HG03575 (cell line): ENCODE measurements at regions not wholly inside any gene's neighbourhood (a gene's known extent, or its start where the extent isn't known, plus 50 kb on each side); places are given as distances from the start of the nearest gene placed in this dataset.

Experiments
- ATAC-seq: cut with Tn5 transposase; IDR thresholded peaks from one replicate; pipeline ENCODE4 v1.9.1; 2021; ENCODE audit not compliant: unreplicated experiment, insufficient number of reproducible peaks, low FRiP score; ENCODE audit errors: extremely low read depth

DNA sequence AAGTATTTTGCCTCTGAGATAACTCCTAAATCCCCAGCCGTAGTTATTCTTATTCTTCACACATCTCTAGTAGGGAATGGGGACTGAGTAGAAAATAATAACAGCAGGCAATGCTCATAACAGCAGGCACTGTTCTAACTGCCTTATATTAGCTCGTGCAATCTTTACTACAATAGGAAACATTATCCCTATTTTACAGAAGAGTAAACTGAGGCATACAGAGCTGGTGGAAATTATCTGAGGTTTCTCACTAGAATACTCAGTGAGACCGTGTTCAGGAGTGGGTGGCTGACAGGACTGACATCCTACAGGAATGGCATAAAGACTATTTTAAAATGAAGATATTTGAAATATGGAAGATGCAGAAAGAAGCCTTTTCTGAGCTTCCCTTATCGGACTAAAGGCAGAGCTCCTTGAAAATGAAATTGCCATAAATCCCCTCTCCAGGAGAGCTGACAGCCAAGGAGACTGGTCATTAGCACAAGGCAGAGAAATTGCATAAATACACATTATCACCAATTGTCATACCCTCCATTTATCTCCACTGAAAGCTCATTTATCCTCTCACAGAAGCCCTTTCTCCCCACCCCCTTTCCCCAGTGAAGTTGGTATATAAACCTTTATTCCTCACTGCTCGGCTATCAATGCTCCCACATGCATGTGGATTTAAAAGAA lies 93.9 kb downstream of the RASSF10 start:
- no peak for ATAC-seq

GRCh38 chr11:13103962-13104554 lies 94.9 kb downstream of the RASSF10 start:
- no peak for ATAC-seq

DNA sequence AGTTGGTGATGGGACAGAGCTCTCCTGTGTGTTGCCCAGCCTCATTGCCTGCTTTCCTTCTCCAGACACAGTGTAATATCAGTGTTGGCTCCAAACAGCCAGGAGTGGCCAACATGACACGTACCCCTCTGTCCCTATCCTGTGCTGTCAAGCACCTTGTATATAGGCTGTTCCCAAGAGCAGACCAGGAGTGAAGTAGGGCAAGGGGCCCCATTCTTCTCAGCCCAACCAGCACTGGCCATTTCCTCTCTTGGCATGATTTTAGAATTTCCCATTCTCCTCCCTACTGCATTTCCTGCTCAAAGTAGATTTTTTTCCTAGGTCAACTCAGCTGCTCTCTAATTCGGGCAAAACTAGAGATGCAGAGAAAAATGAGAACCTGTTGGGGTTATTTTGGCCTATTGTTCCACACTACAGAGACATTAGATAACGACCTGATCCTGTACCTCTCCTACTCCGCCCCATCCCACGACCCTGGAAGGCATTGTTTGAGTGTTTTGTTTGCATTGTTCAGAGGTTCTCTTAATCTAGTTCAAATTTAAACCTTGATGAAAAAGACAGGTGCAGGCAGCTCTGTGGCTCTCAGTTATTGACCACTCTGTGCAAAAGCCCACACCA lies 95.6 kb downstream of the RASSF10 start:
- no peak for ATAC-seq

DNA sequence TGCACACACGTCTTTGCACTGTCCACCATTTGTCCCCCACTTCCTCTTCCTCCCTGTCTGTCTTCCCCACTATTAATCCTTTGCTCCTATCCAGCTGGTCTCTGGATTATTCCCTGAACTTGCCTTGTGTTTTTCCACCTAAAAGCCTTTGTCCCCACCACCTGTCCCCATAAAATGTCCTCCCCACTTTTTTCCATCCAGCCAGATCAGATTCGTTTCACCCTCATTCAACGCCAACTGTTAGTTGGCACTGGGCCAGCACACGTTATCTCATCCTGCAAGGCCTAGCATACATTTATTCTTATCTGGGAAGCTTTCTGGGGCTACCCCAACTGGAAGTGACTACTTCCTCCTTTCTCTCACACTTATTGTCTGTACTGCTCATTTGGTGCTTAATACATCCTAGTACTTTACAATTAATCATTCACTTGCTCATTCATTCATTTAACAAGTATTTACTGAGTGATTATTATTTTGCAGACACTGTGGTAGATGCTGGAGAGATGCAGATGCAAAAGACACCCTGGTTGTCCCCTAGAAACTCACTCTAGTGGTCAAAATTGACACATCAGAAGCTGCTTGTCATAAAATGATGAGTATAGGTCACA lies 96.2 kb downstream of the RASSF10 start:
- no peak for ATAC-seq

DNA sequence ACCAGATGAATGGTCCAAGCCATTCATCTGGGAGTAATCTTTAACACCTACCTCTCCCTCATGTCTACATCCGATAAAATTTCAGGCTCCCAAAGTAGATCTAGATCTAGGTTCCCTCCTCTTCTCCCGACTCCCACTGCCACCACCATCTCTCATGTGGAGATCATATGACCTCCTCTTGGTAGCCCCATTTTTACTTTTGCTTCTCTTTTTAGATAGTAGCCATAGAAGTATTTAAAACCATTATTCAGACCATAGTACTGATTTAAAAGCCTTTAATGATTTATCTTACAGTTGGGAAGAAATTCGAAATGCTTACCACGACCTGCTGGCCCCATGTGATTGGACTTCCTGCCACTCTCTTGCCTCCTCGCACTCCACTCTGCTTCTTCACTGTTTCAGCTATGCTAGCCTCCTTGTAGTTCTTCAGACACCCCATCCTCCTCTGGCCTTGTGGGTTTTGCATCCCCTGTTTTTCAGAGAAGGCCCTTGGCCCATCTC lies 98.5 kb downstream of the RASSF10 start:
- no peak for ATAC-seq

GRCh38 chr11:13108416-13108815 lies 99.3 kb downstream of the RASSF10 start:
- no peak for ATAC-seq

GRCh38 chr11:13109616-13110015 lies 100.5 kb downstream of the RASSF10 start:
- no peak for ATAC-seq

DNA sequence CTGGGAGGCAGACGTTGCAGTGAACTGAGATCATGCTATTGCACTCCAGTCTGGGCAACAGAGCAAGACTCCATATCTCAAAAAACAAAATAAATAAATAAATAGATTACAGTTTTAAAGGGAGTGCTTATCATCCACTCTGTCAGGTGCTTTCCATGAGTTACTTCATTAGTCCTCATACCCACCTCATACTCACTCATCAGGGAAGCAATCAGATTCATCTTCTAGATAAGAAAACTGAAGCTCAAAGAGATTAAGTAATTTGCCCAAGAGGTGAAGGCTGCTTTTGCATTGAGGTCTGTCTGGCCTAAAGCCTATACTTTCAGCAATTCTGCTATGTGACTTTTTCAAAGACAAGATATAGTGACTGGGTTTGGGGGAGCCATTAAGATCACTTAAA lies 101.0 kb downstream of the RASSF10 start:
- no peak for ATAC-seq

GRCh38 chr11:13110929-13111812 lies 102.1 kb downstream of the RASSF10 start:
- ATAC-seq: no peak

DNA sequence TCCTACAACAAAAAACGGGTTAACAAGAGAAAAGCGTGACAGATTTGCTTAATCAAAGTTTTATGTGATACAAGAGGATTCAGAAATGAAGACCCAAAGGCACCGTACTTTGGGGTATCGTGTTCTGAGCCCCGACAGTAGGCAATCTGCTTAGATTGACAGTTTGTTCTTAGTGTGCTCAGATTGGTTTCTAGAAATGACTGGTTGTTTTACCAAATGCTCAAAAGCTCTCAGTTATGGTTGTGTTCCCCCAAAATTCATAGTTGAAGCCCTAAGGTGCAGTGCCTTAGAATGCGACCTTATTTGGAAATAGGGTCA lies 102.7 kb downstream of the RASSF10 start:
- ATAC-seq: no peak

DNA sequence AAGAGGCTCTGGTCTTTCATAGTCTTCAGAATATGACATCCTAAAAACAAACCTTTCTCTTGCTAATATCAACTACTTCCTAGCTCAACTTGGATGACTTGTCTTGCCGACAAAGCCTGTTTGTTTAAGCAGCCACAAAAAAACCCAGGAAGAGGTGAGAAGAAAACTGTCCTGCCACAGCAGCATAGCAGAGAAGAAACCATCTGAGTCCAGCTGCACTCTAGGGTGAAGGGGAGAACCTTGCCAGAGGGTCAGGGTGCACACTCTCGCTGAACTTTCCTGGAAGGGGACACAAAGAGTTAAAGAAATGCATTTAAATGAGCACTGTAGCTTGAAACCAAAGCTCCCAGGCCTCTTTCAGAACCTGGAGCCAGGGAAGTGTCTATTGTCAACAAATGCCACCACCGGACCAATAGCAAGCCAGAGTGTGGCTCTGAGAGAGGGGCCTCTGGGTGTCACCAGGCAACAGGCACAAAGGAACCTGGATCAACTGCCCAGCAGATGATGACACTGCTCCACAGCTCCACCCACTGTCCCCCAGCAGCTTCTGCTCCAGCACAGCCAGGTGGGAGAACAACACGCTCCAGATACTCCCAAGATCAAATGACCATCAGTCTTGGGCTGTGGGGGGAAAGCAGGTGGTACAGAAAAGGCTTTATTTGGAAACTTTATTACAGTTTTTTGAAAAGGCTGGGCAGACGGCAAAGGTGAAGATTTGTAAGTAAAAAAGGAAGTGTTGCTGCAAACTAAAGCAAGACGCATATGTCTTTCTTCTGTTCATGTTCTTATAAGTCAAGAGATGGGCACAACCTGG lies 105.7 kb downstream of the RASSF10 start:
- ATAC-seq: peak; percentile 60

- no peak for ATAC-seq
Observed at GRCh38 chr11:13115380-13115675, 106.2 kb downstream of the RASSF10 start.

DNA sequence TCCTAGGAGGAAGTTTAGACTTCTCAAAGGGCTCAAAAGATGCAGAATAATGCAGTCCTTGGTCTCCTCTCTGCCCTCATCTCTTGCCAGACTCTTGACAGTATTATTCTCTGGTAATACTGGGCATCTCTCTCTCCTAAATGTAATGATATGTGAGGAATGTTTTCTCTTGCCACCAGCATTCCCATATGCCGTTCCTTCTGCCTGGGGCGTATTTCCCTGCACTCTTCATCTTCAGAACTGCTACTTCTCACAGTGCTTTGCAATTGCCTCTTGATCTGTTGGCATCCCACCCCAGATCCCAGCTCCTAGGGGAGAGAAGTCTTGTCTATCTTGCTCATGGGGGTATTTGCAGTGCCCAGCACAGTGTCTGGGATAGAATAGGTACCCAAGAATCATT lies 107.4 kb downstream of the RASSF10 start:
- ATAC-seq: no peak

DNA sequence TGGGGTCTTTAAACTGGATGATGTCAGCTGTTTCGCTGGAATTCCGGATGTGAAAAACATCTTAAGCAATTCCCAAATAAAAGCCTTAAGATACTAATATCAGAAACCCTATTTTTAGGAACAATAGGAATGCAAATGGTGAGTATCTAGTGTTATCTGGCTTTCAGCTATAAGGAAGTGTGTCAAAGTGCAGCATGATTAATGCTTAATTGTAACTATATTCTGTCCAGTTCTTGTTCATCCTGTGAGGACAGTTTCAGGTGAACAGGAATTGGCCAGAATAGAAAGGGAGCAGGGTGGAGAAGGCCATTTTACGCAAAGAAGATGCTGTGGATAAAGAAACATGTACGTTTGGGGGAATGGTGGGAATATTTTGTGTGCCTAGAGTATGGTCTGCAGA lies 108.2 kb downstream of the RASSF10 start:
- no peak for ATAC-seq

DNA sequence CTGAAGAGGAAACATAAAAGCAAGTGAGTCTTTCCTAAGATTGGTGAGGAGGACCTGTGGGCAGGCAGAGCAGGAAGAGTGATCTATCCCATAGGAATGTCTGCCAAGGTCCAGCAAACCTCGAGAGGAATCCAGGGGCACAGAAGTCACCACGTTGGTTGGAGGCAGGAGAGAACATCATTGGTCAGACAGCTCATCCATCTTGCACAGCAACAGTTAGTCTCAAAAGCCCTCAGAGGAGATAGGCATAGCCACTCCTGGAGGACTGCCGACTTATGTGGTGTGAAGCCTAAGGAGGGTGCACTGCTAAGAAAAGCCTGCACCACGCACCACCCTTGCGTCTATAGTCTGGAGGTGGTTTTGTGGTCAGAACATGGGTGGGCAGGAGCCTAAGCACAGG lies 109.1 kb downstream of the RASSF10 start:
- ATAC-seq: no peak

GRCh38 chr11:13118650-13119049 lies 109.5 kb downstream of the RASSF10 start:
- ATAC-seq: no peak

- ATAC-seq: no peak
Observed at GRCh38 chr11:13119361-13119760, 110.2 kb downstream of the RASSF10 start.

- no peak for ATAC-seq
Observed at GRCh38 chr11:13119941-13120520, 110.9 kb downstream of the RASSF10 start.
